GM03348 (cell line): ENCODE measurements at regions not wholly inside any gene's neighbourhood (a gene's known extent, or its start where the extent isn't known, plus 50 kb on each side); places are given as distances from the start of the nearest gene placed in this dataset.

Experiments
- DNase-seq: peaks from one replicate; pipeline ENCODE4 v3.0.0; 2012; ENCODE audit warnings: low spot score

- no peak for DNase-seq
These were observed 57.4 kb upstream of the CCDC167 start for GRCh38 chr6:37556881-37557644.

- DNase-seq, result no peak
These were observed 55.5 kb upstream of the CCDC167 start for GRCh38 chr6:37555040-37555781.

GRCh38 chr6:37554480-37554819 is 54.8 kb upstream of the CCDC167 start:
- DNase-seq, result no peak

GRCh38 chr6:37552267-37552666 is 52.6 kb upstream of the CCDC167 start:
- no peak for DNase-seq

GRCh38 chr6:37551867-37552266 is 52.2 kb upstream of the CCDC167 start:
- DNase-seq, result no peak

GRCh38 chr6:37551446-37551845 is 51.8 kb upstream of the CCDC167 start:
- DNase-seq, result no peak

GRCh38 chr6:37551002-37551401 is 51.3 kb upstream of the CCDC167 start:
- no peak for DNase-seq

GRCh38 chr6:37550191-37550831 is 50.6 kb upstream of the CCDC167 start:
- no peak for DNase-seq

- no peak for DNase-seq
These were observed 49.9 kb upstream of the CCDC167 start for GRCh38 chr6:37549558-37549957.
